ENCODE measurements at regions not wholly inside any gene's neighbourhood (a gene's known extent, or its start where the extent isn't known, plus 50 kb on each side); places are given as distances from the start of the nearest gene placed in this dataset.

DNA sequence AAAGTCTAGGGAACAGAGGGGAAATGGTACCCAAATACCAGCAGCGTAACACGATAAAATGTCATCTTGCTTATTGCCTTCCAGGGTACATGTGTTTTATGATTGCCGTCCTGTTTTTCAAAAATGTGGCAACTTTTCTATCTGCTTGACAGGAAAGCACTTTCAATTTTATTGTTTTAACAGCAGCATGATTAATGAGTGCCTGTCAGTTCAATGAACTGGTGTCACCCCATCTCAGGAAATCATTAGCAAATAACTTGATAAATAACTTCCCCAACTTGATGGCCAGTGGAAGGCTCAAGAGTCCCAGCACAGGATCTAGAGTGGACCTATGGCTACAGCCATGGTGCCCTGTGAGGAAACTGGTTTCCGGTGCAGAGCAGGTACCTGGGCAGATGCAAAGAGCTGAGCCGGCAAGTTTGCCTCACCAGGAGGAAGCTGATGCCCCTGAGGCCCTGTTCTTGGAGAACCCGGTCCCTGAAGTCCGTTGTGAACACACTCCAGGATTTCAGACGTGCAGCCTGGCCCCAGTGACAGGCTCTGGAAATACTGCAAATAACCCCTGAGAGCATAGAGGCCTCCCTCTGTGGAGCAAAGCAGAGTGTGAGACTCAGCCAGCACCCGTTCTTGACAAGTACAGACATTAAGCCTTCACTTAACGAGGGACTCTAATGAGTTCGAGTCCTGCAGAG lies 173.5 kb upstream of the SFSWAP start (continued):
- TF ChIP-seq, protein P1, sequence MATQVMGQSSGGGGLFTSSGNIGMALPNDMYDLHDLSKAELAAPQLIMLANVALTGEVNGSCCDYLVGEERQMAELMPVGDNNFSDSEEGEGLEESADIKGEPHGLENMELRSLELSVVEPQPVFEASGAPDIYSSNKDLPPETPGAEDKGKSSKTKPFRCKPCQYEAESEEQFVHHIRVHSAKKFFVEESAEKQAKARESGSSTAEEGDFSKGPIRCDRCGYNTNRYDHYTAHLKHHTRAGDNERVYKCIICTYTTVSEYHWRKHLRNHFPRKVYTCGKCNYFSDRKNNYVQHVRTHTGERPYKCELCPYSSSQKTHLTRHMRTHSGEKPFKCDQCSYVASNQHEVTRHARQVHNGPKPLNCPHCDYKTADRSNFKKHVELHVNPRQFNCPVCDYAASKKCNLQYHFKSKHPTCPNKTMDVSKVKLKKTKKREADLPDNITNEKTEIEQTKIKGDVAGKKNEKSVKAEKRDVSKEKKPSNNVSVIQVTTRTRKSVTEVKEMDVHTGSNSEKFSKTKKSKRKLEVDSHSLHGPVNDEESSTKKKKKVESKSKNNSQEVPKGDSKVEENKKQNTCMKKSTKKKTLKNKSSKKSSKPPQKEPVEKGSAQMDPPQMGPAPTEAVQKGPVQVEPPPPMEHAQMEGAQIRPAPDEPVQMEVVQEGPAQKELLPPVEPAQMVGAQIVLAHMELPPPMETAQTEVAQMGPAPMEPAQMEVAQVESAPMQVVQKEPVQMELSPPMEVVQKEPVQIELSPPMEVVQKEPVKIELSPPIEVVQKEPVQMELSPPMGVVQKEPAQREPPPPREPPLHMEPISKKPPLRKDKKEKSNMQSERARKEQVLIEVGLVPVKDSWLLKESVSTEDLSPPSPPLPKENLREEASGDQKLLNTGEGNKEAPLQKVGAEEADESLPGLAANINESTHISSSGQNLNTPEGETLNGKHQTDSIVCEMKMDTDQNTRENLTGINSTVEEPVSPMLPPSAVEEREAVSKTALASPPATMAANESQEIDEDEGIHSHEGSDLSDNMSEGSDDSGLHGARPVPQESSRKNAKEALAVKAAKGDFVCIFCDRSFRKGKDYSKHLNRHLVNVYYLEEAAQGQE (IDR thresholded peaks at IDR 0.05; ENCODE audit: borderline replicate concordance), result no peak
- TF ChIP-seq, protein P1 (CRISPR knock-in tag; IDR thresholded peaks at IDR 0.05; ENCODE audit: low read depth), result no peak
- TF ChIP-seq, protein P2, sequence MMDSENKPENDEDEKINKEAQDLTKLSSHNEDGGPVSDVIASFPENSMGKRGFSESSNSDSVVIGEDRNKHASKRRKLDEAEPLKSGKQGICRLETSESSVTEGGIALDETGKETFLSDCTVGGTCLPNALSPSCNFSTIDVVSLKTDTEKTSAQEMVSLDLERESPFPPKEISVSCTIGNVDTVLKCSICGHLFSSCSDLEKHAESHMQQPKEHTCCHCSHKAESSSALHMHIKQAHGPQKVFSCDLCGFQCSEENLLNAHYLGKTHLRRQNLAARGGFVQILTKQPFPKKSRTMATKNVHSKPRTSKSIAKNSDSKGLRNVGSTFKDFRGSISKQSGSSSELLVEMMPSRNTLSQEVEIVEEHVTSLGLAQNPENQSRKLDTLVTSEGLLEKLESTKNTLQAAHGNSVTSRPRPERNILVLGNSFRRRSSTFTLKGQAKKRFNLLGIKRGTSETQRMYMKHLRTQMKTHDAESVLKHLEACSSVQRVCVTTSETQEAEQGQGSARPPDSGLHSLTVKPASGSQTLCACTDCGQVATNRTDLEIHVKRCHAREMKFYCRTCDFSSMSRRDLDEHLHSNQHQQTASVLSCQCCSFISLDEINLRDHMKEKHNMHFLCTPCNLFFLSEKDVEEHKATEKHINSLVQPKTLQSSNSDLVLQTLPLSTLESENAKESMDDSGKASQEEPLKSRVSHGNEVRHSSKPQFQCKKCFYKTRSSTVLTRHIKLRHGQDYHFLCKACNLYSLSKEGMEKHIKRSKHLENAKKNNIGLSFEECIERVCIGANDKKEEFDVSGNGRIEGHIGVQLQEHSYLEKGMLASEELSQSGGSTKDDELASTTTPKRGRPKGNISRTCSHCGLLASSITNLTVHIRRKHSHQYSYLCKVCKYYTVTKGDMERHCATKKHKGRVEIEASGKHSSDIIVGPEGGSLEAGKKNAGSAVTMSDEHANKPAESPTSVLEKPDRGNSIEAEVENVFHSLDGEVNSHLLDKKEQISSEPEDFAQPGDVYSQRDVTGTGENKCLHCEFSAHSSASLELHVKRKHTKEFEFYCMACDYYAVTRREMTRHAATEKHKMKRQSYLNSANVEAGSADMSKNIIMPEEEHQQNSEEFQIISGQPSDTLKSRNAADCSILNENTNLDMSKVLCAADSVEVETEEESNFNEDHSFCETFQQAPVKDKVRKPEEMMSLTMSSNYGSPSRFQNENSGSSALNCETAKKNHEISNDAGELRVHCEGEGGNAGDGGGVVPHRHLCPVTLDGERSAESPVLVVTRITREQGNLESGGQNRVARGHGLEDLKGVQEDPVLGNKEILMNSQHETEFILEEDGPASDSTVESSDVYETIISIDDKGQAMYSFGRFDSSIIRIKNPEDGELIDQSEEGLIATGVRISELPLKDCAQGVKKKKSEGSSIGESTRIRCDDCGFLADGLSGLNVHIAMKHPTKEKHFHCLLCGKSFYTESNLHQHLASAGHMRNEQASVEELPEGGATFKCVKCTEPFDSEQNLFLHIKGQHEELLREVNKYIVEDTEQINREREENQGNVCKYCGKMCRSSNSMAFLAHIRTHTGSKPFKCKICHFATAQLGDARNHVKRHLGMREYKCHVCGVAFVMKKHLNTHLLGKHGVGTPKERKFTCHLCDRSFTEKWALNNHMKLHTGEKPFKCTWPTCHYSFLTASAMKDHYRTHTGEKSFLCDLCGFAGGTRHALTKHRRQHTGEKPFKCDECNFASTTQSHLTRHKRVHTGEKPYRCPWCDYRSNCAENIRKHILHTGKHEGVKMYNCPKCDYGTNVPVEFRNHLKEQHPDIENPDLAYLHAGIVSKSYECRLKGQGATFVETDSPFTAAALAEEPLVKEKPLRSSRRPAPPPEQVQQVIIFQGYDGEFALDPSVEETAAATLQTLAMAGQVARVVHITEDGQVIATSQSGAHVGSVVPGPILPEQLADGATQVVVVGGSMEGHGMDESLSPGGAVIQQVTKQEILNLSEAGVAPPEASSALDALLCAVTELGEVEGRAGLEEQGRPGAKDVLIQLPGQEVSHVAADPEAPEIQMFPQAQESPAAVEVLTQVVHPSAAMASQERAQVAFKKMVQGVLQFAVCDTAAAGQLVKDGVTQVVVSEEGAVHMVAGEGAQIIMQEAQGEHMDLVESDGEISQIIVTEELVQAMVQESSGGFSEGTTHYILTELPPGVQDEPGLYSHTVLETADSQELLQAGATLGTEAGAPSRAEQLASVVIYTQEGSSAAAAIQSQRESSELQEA (IDR thresholded peaks at IDR 0.05; ENCODE audit: low read depth), result no peak
- TF ChIP-seq RNF2 (IDR thresholded peaks at IDR 0.05), result no peak
- TF ChIP-seq, protein P3, sequence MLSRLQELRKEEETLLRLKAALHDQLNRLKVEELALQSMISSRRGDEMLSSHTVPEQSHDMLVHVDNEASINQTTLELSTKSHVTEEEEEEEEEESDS (CRISPR knock-in tag; IDR thresholded peaks at IDR 0.05), result no peak
- no peak for TF ChIP-seq ZC3H11A (IDR thresholded peaks at IDR 0.05; ENCODE audit: low read depth, low read length)
- no peak for TF ChIP-seq ETV1 (tag; conservative IDR thresholded peaks at IDR 0.05; ENCODE audit: low read depth)
- no peak for TF ChIP-seq LEF1 (IDR thresholded peaks at IDR 0.05)
- TF ChIP-seq MTA2 (IDR thresholded peaks at IDR 0.05; ENCODE audit: low read depth), result no peak
- no peak for TF ChIP-seq ELF1 (tag; IDR thresholded peaks at IDR 0.05)
- TF ChIP-seq PYGO2 (tag; IDR thresholded peaks at IDR 0.05), result no peak
- TF ChIP-seq MEF2A (IDR thresholded peaks at IDR 0.05; ENCODE audit: control insufficient read depth, low read depth, low read length), result no peak
